Right lobe of liver (tissue), 4 donors: ENCODE measurements at regions not wholly inside any gene's neighbourhood (a gene's known extent, or its start where the extent isn't known, plus 50 kb on each side); places are given as distances from the start of the nearest gene placed in this dataset.

Experiments
- CTCF ChIP-seq, 4 donors: fragments of 200-600 bp in 3 of 4; fragments of 450-650 bp in 1 of 4; IDR thresholded peaks; one replicate each; pipeline versions ENCODE4 v1.5.1 to v1.8.0; 2016 to 2022; ENCODE audit warnings: antibody characterized with exemption in 4 of 4, mild to moderate bottlenecking in 2 of 4
- POLR2A ChIP-seq: fragments of 450-650 bp; IDR thresholded peaks from one replicate; pipeline ENCODE4 v1.6.1; 2017; ENCODE audit warnings: antibody characterized with exemption, mild to moderate bottlenecking
- donor health status: DM: no; HTN: no; CAD: no.
- donor health status: DM: no; HTN: no; CAD: no.
- donor health status: DM: no; HTN: yes; CAD: no.

- TF ChIP-seq CTCF (IDR thresholded peaks at IDR 0.05) (no peak), POLR2A (no peak)
These were observed 457.0 kb upstream of the ZNF462 start for GRCh38 chr9:106405871-106406435.
